GM23248 (cell line): ENCODE measurements at regions not wholly inside any gene's neighbourhood (a gene's known extent, or its start where the extent isn't known, plus 50 kb on each side); places are given as distances from the start of the nearest gene placed in this dataset.

Experiments
- EZH2 ChIP-seq: fragments of 200-600 bp; sonication (generic); IDR thresholded peaks from 2 replicates; pipeline ENCODE4 v1.6.1; 2018; ENCODE audit warnings: antibody characterized with exemption, mild to moderate bottlenecking; ENCODE audit not compliant: insufficient read depth, poor library complexity, severe bottlenecking
- EZH2phosphoT487 ChIP-seq: fragments of 200-600 bp; sonication (generic); IDR thresholded peaks from 2 replicates; pipeline ENCODE4 v1.6.1; 2018; ENCODE audit warnings: antibody characterized with exemption, moderate library complexity, mild to moderate bottlenecking, low read depth; ENCODE audit not compliant: insufficient read depth

DNA sequence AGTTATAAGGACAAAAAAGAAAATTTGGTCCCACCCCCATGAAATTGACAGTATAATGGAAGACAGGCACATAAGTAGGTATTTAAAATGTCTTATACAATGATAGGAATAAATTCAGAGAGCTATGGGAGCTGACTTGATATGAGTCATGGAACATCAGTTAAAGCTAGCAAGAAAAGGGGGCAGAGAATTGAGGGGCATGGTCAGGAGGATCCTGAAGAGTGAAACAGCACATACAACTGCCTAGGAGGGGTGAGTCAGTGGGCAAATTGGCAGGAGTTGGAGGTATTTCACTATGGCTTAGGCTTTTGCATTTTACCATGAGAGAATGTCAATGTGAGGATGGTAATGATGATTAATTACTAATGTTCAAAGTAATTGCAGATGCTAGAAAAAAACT, 95.4 kb upstream of the BANK1 start:
- TF ChIP-seq EZH2phosphoT487 (no peak), EZH2 (no peak)
